Right ventricle myocardium inferior (tissue), 1 donor: ENCODE measurements at regions not wholly inside any gene's neighbourhood (a gene's known extent, or its start where the extent isn't known, plus 50 kb on each side); places are given as distances from the start of the nearest gene placed in this dataset.

Source experiments
- ATAC-seq: fragments of 200-7000 bp; cut with Tn5 transposase; one replicate; pipeline ENCODE4 v1.9.1; 2020; ENCODE audit warnings: mild to moderate bottlenecking, moderate library complexity
- DNase-seq: peaks from one replicate; pipeline ENCODE4 v3.0.0; 2021; ENCODE audit errors: missing footprints
- intact Hi-C: fragments of 100-400 bp; cut with DNase I; formaldehyde crosslinking; loops from one replicate; pipeline ENCODE4 v1.11.0; 2022
- donor health status: DM: no; HTN: yes; CAD: no; lungs with severe emphysema.

- DNase-seq: no peak
- no peak for ATAC-seq
- intact Hi-C loops: no loop called here
Measured at GRCh38 chr12:65517656-65518210, 239.2 kb downstream of the MSRB3 start.

- DNase-seq: no peak
- intact Hi-C loops: no loop called here
- ATAC-seq: no peak
Measured at GRCh38 chr12:65518771-65519170, 240.3 kb downstream of the MSRB3 start.

- ATAC-seq: no peak
- DNase-seq: no peak
- intact Hi-C loops: no loop called here
Measured at GRCh38 chr12:65520658-65521057, 242.2 kb downstream of the MSRB3 start.

DNA sequence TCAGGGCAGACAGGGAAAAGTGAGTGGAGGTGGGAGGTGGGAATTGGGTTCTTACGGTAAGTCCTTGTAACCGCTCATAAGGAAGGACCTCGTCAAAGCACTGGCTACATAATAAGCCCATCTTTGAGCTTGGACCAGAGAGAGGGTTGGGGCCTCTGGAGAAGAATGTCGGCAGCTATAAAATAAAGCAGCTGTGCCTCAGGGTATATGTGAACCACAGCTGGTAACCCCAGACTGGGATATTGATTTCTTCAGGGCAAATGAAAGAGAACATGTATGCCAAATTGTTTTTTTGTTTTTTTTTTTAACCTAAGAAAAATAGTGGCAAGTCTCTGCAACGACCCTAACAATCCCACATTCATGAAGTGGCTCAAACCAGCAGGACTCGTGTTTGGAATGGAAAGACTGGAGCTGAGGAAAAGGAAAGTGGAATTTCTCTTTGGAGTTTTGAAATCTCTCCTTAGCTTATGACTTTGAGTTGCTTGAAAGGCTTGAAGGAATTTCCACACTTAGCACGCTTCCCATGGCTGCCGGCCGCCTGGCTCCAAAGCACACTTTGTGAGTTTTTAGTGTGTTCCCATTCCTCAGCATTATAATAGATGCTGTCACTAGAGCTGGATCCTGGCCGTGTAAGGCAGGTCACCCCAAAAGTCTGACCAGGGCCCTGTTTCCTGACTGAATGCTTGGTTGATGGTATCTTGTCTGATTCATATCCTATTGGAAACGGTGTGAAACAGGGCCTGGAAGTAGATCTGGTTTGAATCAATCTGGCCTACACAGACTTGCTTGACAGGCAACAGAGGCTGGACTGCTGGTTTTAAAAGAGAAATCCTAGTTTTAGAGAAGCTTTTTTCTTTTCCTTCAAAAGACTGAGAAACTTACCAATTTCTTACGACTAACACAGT, 244.7 kb downstream of the MSRB3 start:
- ATAC-seq: no peak
- intact Hi-C loops: no loop called here
- no peak for DNase-seq

DNA sequence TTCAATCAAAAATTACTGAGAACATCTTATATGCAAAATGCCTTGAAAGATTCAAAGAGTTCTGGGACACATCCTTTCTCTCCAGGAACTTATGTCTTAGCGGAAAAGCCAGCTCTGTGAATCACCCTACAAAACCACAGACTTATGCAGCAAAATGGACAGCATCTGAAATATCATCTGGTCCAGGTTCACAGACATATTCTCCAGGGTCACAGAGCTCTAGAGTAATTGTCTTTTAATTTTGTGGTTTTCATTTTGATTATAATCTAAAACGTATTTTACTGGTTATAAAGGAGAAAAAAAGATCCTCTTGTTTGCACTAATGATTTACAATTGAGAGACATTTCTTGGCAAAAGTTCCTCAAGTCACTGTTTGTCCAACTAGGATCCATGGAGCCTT, 246.2 kb downstream of the MSRB3 start:
- ATAC-seq (no peak), DNase-seq (no peak)
- intact Hi-C loops: no loop called here

GRCh38 chr12:65525491-65526141, 247.1 kb downstream of the MSRB3 start:
- intact Hi-C loops: no loop called here
- no peak for DNase-seq

DNA sequence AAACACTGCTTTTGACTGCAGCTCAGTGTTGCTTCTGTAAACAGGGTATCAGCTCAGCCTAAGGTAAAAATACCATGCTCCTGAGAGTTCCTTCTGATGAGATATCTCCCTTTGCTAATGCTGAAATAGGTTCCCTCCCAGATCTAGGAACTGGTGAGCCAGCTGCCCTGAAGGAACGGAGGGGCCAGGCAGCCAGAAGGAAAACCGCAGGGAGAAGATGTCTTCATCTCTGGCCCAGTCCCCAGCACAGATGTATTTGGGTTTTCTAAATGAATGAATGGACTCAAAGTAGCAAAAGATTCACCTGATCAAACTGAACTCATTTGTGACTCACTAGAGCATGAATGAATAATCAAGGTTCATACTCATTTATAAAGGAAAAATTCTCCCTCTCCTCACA, 247.8 kb downstream of the MSRB3 start:
- DNase-seq (no peak), ATAC-seq (no peak)
- intact Hi-C loops: no loop called here

More at GRCh38 chr12:65525491-65526141, 247.1 kb downstream of the MSRB3 start:
- no peak for ATAC-seq

DNA sequence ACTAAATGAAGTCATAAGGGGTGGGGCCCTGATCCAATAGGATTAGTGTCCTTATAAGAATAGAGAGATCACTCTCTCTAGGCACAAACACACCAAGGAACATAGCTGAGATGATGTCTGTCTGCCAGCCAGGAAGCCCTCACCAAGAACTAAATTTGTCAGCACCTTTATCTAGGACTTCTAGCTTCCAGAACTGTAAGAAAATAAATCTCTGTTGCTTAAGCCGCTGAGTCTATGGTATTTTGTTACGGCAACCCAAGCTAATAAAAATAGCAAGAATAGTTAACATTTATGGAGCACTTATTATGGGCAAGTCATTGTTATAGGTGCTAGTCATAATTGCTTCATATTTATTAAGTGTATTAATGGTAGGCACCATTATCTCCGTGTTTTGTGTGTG, 249.6 kb downstream of the MSRB3 start:
- no peak for ATAC-seq
- intact Hi-C loops: no loop called here
- DNase-seq: no peak

GRCh38 chr12:65529106-65529505, 250.6 kb downstream of the MSRB3 start:
- ATAC-seq: no peak
- intact Hi-C loops: no loop called here
- DNase-seq: no peak

DNA sequence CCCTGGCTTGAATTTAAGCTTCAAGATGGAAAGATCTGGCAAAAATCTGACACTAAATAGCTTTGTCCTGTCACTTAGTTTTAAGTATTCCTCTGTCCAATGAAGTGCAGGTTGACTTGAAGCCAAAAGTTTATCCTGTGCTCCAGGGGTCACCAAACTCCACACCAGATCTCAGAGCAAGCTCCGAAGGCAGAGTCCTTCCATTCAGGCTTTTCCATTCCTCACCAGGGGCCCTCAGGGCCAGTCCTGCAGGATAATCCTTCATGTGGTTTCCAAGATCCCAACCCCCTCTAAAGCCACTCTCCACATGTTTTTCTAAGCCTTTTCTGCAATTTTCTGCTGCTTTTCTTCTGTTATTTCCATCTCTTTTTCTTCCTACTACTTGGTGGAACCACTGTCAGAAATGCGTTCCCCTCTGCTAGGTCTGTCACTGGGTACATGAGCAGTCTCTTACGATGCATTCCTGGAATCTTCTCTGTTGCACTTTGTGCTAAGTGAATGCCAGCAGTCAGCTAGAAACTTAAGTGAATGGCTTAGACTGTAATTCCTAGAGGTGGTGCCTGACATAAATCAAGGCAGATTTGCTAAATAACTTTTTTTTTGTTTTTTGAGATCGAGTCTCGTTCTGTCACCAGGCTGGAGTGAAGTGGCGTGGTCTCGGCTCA, 251.4 kb downstream of the MSRB3 start:
- ATAC-seq (no peak), DNase-seq (no peak)
- intact Hi-C loops: no loop called here

DNA sequence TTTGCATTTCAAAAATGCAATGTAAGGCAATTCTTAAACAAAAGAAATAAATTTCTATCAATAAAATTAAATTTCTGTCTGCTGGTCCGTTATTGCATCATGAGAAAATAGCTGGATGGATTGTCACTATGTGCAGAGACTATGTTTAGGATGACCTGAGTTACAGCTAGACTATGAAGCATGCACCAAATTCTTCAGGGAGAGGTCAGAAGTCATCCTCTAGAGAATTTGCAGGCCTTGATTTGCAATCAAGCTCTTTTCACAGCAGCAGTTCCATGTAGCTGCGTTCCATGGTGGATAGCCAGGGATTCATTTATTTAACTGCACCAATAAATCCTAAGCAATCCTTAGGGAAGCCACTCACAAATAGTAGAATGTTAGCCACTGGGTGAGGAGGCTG, 253.7 kb downstream of the MSRB3 start:
- ATAC-seq: no peak
- intact Hi-C loops: no loop called here

DNA sequence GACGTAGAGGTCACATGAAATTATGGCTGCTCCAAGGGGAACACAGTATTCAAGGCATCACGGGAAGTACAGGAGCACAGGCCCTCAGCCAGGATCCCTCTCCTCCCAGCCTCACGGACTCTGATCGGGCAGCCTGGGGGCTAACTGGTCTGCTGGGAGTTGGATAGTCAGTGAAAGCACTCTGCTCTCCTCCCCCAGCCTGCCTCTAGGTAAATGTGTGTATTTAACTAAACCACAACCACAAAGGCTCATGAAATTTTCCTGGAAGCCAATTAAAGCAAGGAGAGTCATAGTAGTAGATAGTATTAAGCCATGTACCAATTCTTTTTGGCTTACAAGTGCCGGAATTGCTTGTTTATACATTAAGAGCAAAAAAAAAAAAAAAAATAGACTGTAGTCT, 254.3 kb downstream of the MSRB3 start:
- DNase-seq (no peak), ATAC-seq (no peak)
- intact Hi-C loops: no loop called here

More for the DNA sequence above, 253.7 kb downstream of the MSRB3 start:
- DNase-seq: no peak

- intact Hi-C loops: no loop called here
- ATAC-seq: no peak
Measured at GRCh38 chr12:65533177-65533883, 254.8 kb downstream of the MSRB3 start.

DNA sequence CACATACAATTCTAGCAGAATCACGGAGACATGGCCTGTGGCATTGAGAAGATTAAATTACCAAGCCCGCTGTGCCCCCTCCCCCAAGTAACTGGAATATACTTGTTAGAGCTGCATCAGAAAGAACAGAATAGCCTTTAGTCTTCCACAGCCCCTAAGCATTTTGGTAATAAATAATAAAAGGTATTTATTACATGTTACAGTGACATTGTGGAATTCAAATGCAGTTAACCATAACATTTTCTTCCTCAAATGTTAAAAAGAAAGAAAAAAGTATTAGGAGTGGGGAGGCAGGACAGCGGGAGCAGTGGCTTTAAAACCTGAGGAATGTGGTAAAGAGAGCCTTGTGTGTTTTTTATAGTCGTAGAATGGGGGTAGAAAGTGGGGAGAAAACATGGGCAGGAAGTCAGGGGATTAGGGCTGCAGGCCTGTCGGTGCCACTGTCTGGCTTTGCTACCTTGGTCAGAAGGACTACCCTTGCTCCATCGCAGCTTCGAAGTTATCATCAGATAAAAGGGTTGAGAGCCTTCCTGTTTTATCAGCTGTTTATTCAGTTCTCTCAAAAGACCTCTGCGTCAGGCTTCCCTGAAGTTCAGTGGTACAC, 255.9 kb downstream of the MSRB3 start:
- intact Hi-C loops: no loop called here
- ATAC-seq (no peak), DNase-seq (no peak)

More at GRCh38 chr12:65533177-65533883, 254.8 kb downstream of the MSRB3 start:
- no peak for DNase-seq

DNA sequence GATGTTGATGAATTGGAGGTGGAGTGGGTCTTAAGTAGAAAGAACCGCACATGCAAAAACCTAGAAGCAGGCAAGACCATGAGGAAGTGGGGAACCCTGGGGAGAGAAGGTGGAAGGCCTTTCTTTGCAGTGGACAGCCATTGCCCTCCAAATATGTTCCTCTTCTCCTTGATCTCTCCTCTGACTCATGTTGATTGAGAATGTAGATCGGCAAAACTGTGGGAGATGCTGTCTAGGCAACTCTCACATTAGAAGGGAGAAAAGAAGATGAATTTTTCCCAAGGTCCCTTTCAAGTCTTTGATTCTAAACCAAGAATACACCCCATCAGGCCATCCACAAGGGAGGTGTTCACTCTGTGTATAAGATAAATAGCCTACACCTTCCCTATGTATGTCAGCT, 257.5 kb downstream of the MSRB3 start:
- ATAC-seq: no peak

DNA sequence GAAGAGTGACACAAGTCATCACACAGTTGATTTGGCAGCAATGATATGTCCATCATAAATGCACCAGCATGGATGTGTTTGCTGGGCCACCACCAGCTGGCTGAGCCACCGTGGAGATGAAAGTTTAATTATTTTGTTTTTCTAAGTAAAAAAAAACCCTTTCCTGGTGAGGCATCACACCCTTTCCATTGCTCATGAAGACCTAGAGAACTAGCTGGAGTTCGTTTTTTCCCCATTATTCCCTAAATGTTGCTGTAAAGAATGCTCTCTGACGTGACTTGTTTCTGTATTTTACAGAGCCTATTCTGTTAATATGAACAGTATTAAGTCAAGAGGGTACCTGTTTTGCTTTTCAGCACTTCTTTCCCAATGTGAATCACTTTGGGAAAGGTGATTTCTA, 257.9 kb downstream of the MSRB3 start:
- no peak for ATAC-seq
- DNase-seq: no peak
- intact Hi-C loops: no loop called here

More for the DNA sequence above, 257.5 kb downstream of the MSRB3 start:
- no peak for DNase-seq
- intact Hi-C loops: no loop called here

DNA sequence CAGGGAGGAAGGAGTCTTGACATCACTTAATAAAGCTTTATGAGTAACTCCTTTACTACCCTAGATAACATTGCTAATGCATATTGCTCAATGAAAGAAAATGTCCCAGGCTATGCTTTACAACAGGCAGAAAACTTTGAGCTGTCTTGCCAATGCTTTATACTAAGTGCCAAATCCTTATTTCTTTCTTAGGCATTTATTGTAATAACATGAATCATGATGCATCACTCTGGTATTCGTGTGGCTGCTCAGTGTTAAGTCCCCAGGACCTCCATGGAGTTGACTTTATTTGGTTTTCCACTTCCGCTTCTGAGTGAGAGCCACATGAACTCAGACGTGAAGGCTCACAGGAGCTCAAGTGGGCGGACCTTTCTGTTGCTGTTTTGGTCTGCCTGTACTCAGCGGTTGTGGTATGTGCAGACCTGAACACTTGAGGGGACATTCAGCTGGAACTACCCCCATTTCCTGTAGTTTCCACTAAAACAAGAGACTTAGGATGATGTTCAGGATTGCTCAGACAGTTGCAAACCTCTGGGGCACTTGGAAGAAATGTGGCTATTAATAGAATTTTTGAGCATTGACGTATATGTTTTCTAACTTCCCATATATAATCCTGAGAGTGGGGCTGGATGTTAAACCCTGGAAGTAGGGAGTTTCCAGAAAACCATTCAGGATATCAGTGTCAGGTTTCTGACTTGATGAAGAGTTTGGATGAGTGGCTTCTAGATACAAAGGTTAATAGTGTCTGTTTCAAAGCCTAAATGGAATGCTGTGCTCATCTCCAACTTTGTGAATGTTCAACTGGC, 258.6 kb downstream of the MSRB3 start:
- DNase-seq (no peak), ATAC-seq (peak; percentile 42)
- intact Hi-C loops: no loop called here

- intact Hi-C loops: no loop called here
- ATAC-seq (no peak), DNase-seq (no peak)
Measured at GRCh38 chr12:65537978-65538377, 259.5 kb downstream of the MSRB3 start.
